OCI-LY1 (cell line): ENCODE measurements at regions not wholly inside any gene's neighbourhood (a gene's known extent, or its start where the extent isn't known, plus 50 kb on each side); places are given as distances from the start of the nearest gene placed in this dataset.

Experiments
- CTCF ChIP-seq: fragments of 200-600 bp; sonication (generic), shearing (Covaris generic); IDR thresholded peaks from 2 replicates; pipeline ENCODE4 v1.5.1; 2017; ENCODE audit warnings: mild to moderate bottlenecking, antibody characterized with exemption, low read length, moderate library complexity, mixed read lengths
- EZH2 ChIP-seq: fragments of 200-600 bp; sonication (generic), shearing (Covaris generic); IDR thresholded peaks from 2 replicates; pipeline ENCODE4 v1.8.0; 2017; ENCODE audit warnings: borderline replicate concordance, mixed run types, mild to moderate bottlenecking, antibody characterized with exemption, low read length, moderate library complexity, mixed read lengths

- TF ChIP-seq CTCF, result no peak
- no peak for TF ChIP-seq EZH2
These were observed 251.4 kb downstream of the GLI2 start for GRCh38 chr2:120986898-120987650.
